ENCODE measurements at regions not wholly inside any gene's neighbourhood (a gene's known extent, or its start where the extent isn't known, plus 50 kb on each side); places are given as distances from the start of the nearest gene placed in this dataset.

GRCh38 chrX:112555831-112556230, 123.9 kb downstream of the LHFPL1 start:
- TF ChIP-seq CTCF (IDR thresholded peaks at IDR 0.05): no peak
- no peak for TF ChIP-seq ZFX (IDR thresholded peaks at IDR 0.05; ENCODE audit: borderline replicate concordance)
